ENCODE measurements at regions not wholly inside any gene's neighbourhood (a gene's known extent, or its start where the extent isn't known, plus 50 kb on each side); places are given as distances from the start of the nearest gene placed in this dataset.

- DNase-seq = no peak
Measured at GRCh38 chr4:57661517-57662090, 551.4 kb upstream of the IGFBP7 start.

DNA sequence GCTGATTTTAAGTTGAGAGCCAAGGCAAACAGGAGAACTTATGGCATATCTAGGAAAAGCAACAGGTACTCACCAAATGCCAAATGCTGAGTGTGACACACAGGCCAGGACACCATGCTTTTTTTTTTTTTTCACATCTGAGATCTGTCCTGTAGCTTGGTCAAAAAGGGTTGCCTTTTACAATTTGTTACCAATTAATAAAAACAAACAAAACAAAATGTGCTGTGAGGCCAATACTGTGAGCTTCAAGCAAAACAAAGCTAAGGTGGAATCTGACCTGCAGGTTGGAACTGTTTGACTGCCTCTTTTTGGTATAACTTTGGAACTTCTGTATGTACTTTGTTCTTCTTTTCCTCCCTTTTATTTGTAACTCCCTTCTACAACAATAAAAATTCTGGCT lies 548.5 kb upstream of the IGFBP7 start:
- DNase-seq = no peak

DNA sequence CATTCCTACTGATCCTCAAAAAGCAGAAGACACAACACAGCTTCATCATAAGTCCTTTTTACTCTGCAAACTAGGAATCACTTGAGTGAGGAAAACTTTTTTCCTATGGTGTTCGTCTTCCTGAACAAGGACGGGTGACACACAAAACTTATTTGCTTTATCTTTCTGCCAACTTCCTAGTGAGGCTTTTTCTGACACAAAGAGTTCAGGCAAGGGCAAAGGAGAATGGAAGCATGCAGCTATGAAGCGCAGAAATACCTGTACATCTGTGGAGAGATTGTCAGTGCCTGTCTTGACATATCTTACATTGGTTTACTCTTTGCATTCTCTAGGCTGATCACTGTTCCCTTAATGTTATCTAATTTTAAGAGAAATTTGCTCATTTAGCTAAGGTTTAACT lies 548.0 kb upstream of the IGFBP7 start:
- DNase-seq = no peak

DNA sequence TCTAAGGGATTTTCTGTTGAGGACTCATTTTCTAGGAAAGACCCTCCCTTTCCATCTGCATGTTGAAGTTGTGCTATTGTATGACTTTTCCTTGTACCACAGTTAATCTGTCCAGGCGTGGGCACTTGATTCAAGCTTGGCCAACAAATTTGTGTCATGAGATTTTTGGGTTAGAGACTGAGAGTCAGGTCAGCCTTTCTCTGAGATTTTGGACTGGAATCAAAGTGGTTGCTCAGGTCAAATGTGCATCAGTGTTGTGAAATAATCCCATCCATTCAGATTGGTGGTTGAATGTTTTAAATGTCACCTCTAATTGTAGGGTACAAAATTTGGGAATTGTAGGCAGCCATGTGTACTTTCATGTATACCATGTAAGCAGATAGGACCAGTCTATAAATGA lies 545.2 kb upstream of the IGFBP7 start:
- no peak for DNase-seq

- no peak for DNase-seq
Measured at GRCh38 chr4:57652779-57653178, 542.6 kb upstream of the IGFBP7 start.

DNA sequence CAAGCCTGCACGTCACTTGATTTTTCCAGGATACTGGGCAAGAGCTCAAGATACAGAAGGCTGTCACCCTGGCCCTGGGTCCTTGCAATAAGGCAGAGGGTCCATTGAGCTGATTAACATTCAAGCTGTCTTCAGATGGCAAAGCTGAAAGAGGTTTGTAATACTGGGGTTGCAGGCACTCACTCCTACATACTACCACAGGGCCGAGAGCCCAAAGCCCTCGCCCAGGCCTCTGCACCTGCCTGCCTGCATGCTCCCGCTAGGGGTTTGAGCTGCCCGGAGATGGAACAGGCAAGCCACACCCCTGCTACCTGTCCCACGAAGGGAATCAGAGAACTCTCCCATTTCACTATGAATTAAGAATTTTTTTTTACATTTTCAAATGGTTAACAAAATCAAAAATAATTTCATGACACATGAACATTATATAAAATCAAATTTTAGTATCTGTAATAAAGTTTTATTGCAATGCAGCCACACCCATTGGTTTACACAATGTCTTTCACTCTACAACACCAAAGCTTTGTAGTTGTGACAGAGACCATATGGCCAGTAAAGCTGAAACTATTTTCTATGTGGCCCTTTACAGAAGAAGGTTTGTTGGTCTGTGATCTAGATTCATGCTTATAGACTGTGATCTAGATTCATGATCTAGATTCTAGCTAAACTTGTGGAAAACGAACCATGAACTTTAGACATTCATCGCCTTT lies 530.4 kb upstream of the IGFBP7 start:
- DNase-seq = no peak

- no peak for DNase-seq
Measured at GRCh38 chr4:57639561-57640382, 529.6 kb upstream of the IGFBP7 start.

DNA sequence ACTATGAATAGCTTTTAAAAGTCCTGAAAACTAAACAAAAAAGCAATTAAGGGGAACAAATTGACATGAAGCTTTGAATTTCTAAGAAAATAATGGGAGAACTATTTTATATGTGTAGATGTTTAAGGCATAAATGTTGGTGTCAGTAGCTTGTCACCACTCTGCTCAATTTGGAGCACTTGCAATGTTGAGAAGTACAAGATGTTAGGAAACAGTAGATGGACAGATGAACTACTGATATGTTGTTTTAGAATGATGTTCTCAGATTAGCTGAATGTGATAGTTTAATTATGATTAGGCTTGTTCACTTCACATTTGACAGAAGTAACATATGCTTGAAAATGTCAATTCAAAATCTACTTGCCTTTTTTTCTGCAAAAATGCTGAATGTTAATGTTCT lies 525.7 kb upstream of the IGFBP7 start:
- no peak for DNase-seq

GRCh38 chr4:57633212-57633859 lies 523.2 kb upstream of the IGFBP7 start:
- DNase-seq = no peak

DNA sequence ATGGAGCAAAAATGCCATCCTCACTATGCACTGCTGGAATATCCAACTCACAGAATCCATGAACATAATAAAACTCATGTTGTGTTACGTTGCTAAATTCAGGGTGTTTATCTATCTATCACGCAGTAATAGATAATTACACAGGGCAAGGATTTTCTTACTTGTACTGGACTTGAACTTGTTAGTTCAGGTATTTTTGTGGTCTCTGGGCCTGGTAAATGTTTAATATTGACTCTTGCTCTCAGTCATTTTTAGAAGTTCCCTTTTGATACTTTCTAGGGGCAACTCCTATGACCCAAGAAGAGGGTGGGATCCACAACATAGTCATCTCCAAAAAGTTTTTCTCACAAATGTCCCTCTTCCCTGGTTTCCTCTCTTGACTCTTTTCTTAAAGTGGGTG lies 522.4 kb upstream of the IGFBP7 start:
- DNase-seq = no peak

GRCh38 chr4:57631147-57631546 lies 521.0 kb upstream of the IGFBP7 start:
- no peak for DNase-seq

DNA sequence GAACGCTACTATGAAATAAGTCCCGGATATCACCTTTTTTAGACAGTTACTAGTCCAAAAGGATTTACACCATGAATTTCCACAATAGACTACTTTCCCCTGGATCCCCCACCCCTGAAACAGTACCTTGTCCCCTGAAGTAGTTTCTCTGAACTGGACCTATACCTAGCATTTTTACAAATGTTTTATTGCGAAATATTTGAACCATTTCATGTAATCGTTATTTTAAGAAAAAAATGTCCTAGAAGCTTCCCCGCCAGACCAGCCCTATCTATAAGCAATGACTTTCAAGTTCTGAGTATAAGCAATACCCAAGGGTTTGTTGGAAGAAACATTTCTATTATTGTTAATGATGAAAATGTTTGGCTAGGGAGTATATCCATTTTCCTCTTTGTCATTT lies 517.8 kb upstream of the IGFBP7 start:
- no peak for DNase-seq

- DNase-seq = no peak
Measured at GRCh38 chr4:57614257-57614932, 504.2 kb upstream of the IGFBP7 start.

GRCh38 chr4:57612279-57612678 lies 502.1 kb upstream of the IGFBP7 start:
- DNase-seq = no peak

- DNase-seq = no peak
Measured at GRCh38 chr4:57607566-57608180, 497.5 kb upstream of the IGFBP7 start.

DNA sequence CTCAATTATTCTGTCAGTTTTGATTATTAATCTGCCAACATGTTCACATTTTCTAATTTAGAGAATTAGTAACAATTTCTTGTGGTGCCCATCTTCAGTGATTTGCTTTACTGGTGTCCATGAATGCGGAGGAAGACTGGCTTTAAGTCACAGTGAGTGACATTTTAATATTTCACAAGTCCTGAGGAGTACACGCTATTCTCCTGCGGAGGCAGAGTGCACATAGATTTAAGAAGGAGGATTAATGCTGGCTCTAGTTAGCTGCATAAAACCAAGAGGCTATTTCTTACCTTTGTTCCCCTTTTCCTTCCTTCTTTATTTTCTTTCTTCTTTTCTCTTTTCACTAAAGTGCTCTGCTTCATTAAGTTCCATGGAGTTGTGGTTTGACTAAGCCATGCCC lies 495.2 kb upstream of the IGFBP7 start:
- no peak for DNase-seq

DNA sequence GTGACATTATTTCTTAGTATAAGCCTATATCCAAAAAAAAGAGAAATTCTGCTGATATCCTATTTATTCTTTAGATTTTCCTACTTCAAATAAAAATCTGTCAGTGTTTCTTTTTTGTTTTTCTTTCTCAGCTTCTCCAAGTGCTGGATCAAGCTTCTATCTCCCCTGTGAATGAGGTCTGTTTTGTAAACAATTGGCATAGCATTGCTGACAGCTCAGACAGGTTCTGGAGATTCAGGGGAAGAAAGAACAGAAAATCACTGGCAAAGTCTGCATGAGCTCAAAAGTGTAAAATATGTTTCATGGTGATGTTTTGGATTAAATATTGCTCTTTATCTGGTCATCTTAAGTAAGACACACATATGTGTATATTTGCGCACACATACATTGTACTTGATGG lies 492.0 kb upstream of the IGFBP7 start:
- no peak for DNase-seq

DNA sequence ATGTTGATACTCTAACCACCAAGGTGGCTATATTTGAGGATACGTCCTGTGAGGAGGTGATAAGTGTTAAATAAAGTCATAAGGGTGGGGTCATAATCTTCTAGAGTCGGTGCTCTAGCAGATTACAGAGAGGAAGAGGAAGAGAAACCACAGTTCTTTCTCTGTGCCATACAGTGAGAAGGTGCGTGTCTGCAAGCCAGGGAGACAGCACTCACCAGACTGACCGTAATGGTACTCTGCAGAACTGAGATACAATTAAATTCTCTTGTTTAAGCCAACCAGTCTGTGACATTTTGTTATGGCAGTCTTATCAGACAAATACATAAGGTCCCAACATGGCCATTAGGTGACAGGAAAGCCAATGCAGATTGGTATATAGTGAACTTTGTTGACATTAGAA lies 480.9 kb upstream of the IGFBP7 start:
- no peak for DNase-seq

- DNase-seq = no peak
Measured at GRCh38 chr4:57588557-57588956, 478.4 kb upstream of the IGFBP7 start.

DNA sequence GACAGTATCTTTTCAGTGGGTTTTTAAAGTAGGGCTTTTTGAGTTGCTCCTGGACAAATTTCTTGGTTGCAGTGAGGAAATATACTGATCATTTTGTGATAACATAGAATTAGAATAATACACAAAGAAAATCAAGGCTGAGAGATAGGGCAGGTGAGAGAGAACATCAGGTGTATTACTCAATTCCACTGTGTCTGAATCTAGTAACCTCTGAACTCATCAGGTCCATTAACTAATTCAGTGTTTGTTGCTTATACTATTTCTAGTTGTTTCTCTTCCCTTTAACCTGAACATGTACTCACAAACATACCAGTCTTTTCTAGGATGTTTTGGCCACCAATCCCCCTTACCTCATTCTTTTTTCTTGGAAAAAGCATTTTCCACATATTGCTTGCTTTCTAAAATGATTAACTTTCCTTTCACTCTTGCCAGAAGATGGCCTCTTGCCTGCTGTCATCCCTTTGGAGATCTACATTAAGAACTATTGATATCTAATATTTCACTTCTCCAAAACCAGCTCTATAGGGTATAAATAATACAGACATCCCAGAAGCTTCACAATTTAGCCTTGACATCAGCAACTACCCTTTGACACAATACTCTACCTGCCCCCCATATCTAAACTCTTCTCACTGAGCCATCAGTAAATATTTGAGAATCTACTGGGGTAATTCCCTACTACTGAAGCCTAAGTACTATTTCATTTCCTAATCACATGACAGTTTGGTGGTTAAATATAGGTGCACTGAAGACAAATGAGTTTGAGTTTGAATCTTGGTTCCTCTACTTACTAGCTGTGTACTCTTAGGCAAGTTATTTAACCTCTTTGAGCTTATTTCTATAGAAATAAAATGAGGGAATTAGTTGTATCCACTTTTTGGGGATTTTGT lies 470.8 kb upstream of the IGFBP7 start:
- DNase-seq = no peak

GRCh38 chr4:57575426-57575825 lies 465.2 kb upstream of the IGFBP7 start:
- no peak for DNase-seq

Data from NCI-H2029 (cell line).